HT-29 (cell line): ENCODE measurements at regions not wholly inside any gene's neighbourhood (a gene's known extent, or its start where the extent isn't known, plus 50 kb on each side); places are given as distances from the start of the nearest gene placed in this dataset.

Experiments used
- DNase-seq: peaks from one replicate; pipeline ENCODE4 v3.0.0-alpha.2; 2015; ENCODE audit warnings: low spot score

DNA sequence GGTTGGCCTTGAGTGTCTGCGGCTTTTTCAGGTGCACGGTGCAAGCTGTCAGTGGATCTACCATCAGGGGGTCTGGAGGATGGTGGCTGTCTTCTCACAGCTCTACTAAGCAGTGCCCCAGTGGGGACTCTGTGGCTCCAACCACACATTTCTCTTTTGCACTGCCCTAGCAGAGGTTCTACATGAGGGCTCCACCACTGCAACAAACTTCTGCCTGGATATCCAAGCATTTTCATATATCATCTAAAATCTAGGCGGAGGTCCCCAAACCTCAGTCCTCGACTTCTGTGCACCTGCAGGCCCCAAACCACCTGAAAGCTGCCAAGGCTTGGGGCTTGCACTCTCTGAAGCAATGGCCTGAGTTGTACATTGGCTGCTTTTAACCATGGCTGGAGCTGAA is 601.5 kb downstream of the MTRR start:
- DNase-seq: no peak

DNA sequence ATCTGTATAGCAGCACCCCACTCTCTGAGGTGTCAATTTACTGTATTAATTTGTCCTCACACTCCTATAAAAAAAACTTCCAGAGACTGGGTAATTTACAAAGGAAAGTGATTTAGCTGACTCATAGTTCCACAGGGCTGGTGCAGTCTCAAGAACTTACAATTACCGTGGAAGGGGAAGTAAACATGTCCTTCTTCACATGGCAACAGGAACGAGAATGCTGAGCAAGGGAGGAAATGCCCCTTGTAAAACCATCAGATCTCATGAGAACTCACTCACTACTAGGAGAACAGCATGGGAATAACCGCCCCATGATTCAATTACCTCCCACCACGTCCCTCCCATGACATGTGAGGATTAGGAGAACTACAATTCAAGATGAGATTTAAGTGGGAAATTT is 602.6 kb downstream of the MTRR start:
- DNase-seq: no peak

DNA sequence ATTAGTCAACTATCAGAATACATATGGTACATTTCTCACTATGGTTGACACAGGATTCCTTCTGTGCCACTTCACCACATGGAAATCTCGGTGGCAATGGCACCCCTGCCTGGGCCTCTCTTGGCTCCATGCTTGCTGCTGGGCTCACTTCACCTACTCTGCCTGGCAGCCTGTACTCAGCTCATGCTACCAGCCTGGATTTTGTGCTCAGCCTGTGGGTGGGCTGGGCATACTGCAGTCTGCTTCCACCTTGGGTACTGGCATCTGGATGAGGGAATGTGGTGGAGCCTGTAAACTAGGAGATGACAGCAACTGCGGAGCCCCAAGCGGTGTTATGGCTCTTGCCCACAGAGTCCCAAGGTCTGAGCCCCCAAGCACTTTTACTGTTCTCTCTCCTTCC is 604.1 kb downstream of the MTRR start:
- no peak for DNase-seq

DNA sequence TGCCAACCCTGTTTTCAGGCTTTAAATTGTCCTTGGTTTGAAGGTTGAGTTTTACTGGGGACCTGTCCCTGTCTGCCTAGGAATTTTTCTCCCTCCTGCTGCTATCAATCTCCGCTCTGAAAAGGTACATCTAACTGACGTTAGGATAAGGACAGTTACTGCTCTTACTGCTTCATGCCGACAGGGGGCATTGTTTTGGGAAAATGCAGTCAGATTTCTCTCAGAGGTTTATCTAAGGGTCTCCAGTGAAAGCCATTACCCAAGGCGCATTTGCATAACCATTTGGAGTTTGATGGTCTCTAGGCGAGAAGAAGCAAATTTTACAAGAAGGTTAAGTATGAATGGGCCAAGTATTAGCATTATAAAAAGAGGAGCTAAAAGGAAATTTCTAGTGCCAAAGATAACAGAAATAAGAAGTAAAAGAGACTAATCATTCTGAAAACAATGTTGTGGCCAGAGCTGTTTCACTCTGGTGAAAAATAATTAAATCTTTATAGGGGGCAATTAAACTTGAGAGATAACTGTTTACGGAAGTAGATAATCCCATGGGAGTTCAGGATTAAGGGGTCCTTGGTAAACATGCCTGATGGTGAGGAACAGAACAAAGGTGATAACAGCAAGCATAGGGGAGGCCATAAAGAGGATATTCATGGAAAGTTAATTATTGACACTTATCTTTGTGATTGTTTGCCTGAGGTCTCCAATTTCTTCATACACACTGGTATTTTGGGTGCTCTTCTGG is 605.0 kb downstream of the MTRR start:
- DNase-seq: no peak

DNA sequence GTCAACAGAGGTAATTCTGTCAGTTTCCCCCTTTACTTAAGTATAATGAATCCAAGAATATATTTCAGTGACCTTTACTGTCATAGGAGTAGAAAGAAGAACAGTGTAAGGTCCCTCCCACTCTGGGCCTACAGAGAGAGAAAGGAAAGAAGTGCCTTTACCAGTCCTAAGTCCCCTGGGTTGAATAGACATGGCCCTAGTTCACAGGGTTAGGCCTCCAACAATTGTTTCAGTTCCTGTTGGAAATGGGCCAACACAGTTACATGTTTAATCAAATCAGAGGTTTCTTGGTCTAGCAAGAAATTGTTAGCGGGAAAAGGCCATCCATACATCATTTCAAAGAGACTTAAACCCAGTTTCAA is 605.6 kb downstream of the MTRR start:
- no peak for DNase-seq

DNA sequence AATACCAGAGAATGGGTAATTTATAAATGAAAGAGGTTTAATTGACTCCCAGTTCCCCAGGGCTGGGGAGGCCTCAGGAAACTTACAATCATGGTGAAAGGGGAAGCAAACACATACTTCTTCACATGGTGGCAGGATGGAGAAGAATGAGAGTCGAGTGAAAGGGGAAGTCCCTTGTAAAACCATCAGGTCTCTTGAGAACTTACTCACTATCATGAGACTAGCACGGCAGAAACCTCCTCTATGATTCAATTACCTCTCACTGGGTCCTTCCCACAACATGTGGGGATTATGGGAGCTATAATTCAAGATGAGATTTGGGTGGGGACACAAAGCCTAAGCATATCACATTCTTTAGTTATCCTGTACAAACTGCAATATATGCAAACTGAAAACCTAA is 609.4 kb downstream of the MTRR start:
- no peak for DNase-seq

DNA sequence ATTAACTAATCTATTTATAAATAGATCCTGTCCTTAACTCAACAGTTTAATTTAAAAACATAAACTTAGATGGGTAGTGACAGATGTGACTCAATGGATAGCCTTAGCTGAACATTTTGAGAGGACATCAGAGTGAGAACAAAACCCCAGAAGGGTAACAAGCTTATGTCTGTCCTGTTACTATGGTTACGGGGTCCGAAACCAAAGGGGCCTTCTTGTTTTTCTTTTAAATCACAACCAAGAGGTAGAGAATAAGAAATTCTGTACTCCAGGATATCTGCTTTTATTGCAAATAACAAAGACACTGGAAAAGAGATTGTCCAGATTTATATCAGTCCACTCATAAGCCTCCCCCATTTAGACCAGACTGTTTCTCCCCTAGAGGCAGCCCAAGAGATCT is 612.1 kb downstream of the MTRR start:
- no peak for DNase-seq

DNA sequence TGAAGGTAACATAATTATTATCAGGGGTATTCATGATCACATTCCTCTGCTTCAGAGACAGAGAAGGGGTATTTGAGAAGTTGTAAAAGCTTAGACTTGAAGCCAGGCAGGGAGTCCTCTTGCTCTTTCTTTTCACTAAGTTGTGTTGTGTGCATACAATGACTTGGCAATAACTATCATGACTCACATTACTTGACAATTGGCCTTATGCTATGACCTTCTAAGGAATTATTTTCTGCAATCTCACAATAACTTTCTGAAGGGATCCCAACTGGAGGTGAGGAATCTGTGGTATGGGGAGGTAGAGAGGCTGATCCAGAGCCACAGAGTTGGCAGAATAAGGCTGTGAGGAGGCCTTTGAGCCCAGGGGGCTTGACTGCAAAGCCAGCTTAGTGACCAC is 622.3 kb downstream of the MTRR start:
- no peak for DNase-seq

DNA sequence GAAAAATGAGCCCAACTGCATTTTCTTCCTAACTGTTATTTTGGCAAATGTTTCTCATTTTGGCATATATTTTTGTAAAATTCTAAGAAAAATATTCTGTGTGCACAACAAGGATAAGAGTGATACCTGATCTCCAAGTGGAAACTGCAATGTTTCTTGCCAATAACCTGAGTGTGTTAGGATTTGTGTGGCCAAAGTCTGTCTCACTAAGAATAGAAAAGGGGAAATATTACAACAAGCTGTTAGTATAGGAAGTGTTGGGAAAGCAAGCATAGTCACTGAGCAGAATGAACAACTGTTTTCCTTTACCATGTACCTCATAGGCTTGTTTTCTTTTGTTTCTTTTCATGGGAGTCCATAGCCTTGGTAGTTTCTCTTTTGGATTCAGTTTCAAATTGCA is 624.2 kb downstream of the MTRR start:
- DNase-seq: no peak

DNA sequence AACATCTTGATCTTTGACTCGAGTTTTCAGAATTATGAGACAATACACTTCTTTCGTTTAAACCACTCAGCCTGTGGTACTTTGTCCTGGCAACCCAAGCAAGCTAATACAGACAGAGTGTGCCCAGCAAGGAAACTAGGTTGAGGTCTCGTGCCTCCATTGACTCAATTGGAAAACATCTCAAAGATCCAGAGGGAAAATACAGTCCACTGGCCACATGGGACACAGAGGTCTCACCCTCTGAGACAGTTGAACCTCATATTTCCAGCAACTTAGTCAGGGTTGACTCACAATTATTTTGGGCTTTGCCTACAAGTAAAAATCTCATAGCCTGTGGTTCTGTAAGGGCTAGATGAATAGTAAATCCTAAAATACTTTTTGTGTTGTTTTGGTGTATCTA is 631.5 kb downstream of the MTRR start:
- DNase-seq: no peak

DNA sequence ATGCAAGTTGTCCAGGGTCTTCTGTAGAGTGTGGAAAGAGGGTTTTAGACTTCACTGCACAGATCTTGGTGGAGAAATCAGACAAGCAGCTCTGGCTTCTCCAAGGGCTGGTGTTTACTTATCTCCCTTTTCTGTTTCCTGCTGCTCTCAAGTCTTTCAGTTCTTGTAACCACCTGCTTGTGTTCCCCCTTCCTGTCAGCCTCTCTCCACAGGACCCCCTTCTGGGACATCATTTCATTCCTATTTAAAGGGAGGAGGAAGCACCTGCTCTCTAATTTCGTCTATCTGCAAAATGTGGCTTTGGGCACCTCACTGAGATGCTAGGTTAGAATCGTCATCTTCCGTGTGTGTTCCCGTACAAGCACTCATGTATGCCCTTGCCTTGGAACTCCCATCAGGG is 636.2 kb downstream of the MTRR start:
- DNase-seq: no peak

DNA sequence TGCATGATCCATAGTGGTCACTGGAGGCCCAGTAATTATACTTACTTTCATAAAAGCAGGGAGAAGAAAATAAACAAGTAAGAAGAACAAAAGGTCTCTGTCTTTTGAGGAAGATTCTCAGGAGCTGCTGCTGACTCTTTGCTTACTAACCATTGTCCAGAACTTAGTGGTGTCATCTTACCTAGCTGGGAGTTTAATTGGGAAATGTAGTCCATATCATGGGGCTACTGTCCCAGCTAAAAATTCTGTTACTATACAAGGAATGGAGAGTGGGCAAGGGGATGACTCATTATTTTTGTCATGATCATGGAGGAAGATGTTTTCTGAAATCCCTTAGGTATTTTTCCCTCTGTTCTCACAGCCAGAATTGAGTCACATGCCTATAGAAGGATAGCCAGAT is 639.3 kb downstream of the MTRR start:
- no peak for DNase-seq

DNA sequence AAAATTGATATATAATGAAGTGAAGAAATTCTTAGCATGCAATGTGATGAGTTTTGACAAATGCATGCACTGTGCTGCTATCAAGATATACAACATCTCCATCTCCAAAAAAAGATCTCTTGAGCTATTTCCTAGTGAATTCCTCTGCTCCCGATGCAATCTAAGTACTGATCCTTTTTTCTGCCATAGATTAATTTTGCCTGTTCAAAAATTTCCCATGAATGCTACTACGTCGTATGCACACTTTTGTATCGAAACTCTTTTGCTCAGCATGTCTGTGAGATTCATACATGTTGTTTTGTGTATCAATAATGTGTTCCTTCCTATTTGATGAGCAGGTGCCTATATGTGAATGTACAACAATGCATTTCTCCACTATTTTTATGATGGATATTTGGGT is 647.4 kb downstream of the MTRR start:
- no peak for DNase-seq

DNA sequence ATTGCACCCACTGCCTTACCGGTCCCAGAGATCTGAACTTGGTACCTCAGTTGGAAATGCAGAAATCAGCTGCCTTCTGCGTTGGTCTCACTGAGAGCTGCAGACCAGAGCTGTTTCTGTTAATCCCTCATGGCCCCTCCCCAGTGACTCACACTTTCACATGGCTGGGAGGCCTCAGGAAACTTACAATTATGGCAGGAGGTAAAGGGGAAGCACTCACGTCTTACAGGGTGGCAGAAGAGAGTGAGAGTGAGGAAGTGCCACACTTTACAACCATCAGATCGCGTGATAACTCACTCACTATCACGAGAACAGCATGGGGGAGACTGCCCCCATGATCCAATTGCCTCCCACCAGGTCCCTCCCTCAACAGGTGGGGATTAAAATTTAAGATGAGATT is 648.5 kb downstream of the MTRR start:
- DNase-seq: no peak

DNA sequence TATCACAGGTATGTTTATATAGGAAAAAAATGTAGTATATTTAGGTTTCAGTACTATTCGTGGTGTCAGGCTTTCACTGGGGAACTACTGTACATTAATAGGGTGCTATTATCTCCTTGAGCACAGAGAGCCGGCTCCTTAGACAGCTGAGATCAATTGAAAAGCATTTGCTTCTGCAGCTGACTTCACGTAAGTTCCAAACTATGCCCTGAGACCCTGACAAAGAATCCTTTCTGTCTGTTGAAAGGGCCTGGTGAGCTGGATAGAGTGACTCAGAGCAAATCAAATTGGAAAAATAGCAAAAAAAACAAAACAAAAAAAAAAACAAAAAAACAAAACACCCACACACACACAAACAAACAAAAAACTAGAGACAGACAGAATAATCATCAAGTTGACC is 652.0 kb downstream of the MTRR start:
- DNase-seq: no peak

DNA sequence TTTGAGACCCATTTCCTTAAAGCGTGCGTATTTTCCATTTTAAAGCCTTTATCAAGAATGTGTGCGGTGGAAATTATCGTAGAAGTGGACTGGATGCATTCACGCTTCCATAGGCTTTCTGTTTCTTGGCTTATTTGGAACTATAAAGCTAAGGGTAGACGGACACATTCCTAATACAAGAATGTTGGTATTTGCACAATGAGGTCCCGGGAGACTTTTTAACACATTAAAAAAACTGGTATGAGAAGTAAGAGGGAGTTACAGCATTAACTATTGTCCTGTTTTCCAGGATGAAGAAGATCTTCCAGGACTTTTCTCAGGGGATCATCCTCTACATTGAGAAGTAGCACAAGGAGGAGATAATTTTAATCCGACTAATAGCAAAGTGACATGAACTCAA is 653.0 kb downstream of the MTRR start:
- DNase-seq: no peak

DNA sequence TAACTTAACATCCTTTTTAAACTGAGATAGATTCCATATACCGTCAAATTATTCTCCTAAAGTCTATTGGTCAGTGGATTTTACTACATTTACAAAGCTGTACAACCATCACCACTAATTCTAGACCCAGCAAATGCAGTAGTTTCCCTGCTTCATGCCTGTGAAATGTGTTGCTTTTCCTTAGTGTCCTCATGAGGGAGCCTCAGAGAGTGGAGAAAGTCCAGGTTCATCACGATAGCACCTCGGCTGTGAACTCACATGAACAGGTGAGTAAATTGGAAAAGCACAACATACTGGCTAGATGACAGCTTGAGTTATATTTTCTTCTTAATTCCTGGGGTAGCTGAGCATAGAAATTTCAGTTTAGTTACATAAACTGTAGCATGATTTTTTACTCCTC is 653.7 kb downstream of the MTRR start:
- DNase-seq: peak; percentile 38

DNA sequence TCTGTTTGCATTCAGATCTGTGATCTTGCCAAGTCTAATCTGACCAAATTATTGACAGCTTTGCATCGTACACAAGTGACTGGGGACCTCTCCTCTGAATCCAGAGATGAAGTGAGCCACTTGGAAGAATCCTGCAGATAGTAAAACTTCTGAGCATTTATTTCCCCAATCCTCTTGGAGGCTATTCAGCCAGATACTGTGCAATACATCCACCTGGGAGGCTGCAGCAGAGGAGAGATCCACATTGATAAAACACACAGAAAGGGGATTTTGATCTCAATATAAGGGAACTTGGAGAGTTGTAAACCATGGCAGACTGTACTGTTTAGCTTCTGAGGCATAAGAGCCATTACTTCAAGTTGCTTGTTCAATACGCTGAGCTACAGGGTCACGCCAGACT is 654.6 kb downstream of the MTRR start:
- no peak for DNase-seq

DNA sequence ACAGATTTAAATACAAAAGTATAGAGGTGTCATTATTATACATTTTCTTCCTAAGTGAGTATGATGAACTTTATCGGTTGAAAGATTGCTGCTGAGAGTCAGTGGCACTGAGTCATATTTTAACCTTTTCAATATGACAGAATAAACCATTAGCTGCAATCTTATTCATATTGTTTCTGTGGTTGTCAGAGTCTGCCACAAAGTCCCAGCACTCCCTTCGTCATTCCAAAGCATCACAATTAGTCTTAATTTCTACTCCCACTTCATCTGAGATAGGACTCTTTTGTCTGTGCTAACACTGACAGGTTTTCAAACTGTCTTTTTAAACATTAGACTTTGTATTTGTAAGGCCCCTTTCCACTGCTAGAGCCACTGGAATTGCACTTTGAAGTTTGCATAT is 656.9 kb downstream of the MTRR start:
- DNase-seq: no peak

DNA sequence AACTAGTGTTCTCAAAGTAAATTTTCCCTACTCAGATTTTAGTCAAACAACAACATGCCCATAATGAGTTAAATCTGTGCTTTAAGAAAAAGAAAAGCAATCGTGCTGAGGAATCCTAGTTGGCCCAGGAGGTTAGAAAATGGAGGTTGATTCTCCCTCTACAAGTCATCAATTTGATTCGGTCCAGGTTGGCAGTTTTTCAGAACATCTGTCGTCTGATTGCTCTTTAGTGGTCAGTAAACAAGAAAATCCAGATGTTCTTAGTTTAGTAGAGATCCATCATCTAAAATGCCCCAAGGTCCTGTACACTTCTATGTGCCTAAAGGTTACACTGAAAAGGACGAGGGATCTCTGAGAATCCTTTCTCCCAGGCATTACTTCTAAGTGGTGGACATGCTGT is 659.2 kb downstream of the MTRR start:
- no peak for DNase-seq

DNA sequence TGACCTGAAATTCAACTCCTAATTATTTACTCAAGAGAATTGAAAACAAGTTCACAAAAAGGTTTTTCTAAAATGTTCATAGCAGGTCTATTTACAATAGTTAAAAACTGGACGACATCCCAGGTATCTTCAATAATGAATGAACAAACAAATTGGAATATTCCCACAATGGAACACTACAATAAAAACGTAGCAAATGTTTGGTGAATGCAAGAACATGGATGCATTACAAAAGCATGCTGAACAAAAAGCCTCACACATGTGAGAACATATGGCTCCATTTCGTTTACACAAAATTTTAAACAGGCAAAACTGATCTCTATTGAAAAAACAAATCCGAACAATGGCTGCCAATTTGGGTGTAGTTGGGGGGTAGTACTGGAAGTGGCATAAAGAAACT is 669.9 kb downstream of the MTRR start:
- no peak for DNase-seq

DNA sequence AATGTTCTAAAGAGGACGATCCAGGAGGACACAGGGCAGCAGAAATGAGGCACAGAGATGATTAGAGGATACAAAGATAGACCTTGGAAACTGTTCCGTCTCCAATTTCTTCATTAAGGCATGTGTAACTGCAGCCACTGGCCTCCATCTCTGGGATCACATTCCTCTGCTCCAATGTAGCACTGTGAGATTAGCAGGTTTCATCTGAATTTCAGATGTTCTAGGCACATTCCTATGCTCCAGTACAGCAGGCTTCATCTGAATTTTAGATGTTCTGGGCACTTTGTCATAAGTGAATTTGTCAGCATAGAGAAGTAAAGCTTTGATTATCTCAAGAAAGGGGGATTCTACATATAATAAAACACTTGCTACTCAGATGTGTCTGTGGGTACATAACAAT is 671.4 kb downstream of the MTRR start:
- no peak for DNase-seq

DNA sequence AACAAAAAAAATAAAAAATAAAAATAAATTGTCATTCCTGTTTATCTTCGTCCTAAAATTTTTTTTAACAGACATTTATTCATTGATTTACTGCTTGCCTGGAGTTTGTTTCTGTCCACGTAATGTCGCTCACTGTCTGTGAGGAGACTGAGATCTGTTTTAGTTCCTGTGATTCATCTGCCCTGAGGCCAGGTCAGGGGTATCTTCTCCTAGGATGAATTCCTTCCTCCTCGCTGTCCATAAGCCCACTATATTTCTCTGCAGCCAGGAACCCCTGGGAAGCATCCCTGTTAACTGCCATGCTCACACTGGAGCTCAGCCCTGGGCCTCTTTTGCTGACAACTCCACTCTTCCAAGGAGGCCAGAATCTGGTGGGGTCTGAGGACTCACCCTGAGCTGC is 682.0 kb downstream of the MTRR start:
- no peak for DNase-seq

DNA sequence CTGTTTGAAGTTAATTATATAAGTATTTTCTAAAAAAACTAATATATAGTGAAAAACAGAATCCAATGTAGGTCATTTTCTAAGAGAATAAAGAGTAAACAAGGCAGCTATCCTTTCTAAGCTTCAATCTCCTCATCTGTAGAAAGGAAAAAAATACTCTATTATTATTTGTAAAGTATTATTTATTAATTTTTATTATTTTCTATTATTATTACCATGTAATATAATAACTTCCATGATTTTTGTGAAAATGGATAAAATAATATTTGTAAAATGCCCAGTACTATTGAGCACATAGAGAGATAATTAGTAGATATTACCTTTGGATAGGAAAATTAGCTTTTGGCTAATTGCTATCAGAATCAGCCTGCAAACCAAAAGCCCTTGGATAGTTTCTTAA is 684.4 kb downstream of the MTRR start:
- no peak for DNase-seq

DNA sequence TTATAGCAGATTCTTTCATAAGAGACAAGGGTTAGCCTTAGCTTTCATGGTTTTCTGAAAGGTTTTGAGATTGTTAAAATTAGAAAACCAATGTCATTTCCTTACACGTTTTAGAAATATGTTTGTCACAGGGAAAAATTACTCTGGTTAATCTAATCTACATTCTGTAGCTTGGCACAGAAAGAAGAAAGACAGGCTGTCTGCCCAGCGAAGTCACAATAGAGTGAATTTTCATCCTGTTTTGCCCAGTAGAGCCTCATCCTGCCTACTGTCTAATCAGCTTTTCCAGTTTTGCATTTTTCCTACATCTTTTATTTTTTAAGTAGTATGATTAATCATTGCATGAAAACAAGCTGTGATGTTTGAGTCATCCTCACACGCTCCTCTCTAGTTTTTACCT is 688.8 kb downstream of the MTRR start:
- DNase-seq: no peak
